Cortex of kidney (tissue), 1 donor: ENCODE measurements at regions not wholly inside any gene's neighbourhood (a gene's known extent, or its start where the extent isn't known, plus 50 kb on each side); places are given as distances from the start of the nearest gene placed in this dataset.

Source experiments
- DNase-seq: peaks from one replicate; lab custom pipeline; 2025; lab: John Stamatoyannopoulos, UW

- no peak for DNase-seq
Measured at GRCh38 chr16:85557083-85557970, 55.8 kb upstream of the GSE1 start.

- DNase-seq = no peak
Measured at GRCh38 chr16:85557971-85558657, 55.0 kb upstream of the GSE1 start.

- no peak for DNase-seq
Measured at GRCh38 chr16:85560932-85561247, 52.2 kb upstream of the GSE1 start.

- DNase-seq = no peak
Measured at GRCh38 chr16:85561248-85562092, 51.7 kb upstream of the GSE1 start.

- no peak for DNase-seq
Measured at GRCh38 chr16:85562093-85562786, 50.9 kb upstream of the GSE1 start.

- DNase-seq = no peak
Measured at GRCh38 chr16:85563034-85563433, 50.1 kb upstream of the GSE1 start.
